ENCODE measurements at regions not wholly inside any gene's neighbourhood (a gene's known extent, or its start where the extent isn't known, plus 50 kb on each side); places are given as distances from the start of the nearest gene placed in this dataset.

DNA sequence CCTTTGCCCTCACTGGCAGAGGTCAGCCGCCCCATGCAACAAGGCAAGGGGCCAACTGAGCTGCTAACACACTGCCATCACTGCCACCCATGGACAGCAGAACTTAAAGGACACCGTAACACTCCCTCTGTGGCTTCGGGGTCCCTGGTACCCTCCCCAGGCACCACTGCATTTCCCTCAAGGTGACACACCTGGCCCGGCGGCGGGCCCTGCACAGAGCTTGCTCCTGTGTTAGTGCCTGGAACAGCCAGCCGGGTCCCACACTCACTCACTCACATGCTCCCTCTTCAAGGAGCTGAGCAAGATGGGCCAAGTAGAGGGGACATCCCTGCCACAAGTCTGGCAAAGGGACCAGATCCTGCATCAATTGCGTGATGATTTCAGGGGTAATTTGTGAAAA, 126.5 kb upstream of the SOX4 start:
- TF ChIP-seq, protein P1, sequence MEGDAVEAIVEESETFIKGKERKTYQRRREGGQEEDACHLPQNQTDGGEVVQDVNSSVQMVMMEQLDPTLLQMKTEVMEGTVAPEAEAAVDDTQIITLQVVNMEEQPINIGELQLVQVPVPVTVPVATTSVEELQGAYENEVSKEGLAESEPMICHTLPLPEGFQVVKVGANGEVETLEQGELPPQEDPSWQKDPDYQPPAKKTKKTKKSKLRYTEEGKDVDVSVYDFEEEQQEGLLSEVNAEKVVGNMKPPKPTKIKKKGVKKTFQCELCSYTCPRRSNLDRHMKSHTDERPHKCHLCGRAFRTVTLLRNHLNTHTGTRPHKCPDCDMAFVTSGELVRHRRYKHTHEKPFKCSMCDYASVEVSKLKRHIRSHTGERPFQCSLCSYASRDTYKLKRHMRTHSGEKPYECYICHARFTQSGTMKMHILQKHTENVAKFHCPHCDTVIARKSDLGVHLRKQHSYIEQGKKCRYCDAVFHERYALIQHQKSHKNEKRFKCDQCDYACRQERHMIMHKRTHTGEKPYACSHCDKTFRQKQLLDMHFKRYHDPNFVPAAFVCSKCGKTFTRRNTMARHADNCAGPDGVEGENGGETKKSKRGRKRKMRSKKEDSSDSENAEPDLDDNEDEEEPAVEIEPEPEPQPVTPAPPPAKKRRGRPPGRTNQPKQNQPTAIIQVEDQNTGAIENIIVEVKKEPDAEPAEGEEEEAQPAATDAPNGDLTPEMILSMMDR (IDR thresholded peaks at IDR 0.05): no peak

DNA sequence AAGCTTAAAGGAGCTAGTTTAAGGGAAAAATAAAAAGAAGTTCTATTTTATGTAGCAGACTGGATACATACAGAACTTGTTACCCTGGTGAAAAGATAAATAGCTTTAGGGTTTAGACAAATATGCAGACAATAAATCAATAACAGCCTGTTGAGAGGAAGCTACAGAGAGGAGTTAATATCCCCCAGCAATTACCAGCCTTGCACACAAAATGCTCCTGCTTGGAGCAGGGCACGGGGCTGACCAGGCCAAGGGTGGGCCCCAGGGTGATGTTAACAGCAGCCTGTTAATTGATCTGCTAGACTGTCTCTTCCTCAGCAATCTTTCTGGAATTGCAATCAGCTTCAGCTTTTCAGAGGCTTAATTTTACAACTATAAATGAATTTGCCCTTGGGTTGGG, 125.1 kb upstream of the SOX4 start:
- TF ChIP-seq, protein P1 (IDR thresholded peaks at IDR 0.05): no peak
- no peak overlapping the region for H3K27ac ChIP-seq
- DNase-seq (ENCODE audit: low spot score): no peak

More for the DNA sequence above, 126.5 kb upstream of the SOX4 start:
- Histone ChIP-seq H3K4me3 (no peak overlapping the region), H3K27ac (no peak overlapping the region)
- DNase-seq (ENCODE audit: low spot score): no peak

DNA sequence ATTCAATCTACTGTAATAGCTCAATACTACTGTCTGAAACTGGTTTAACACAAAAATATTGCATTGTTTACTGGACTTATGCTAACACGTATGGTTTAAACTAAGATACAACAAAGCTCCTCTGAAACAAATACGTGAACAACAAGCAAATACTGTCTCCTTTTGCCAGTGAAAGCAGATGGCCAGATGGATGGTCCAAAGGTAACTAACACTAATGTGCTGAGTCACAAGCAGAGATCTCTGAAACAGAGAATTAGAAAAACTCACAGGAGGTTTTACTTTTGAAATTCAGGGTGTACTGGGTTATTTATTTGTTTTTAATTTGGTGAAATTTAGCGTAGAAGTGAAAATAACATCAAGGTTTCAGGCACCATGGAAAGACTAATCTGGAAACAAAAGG, 124.3 kb upstream of the SOX4 start:
- no peak overlapping the region for H3K27ac ChIP-seq
- DNase-seq (ENCODE audit: low spot score): no peak
- TF ChIP-seq, protein P1 (IDR thresholded peaks at IDR 0.05): no peak
- H3K4me3 ChIP-seq: no peak overlapping the region

More for the DNA sequence above, 125.1 kb upstream of the SOX4 start:
- H3K4me3 ChIP-seq: no peak overlapping the region

DNA sequence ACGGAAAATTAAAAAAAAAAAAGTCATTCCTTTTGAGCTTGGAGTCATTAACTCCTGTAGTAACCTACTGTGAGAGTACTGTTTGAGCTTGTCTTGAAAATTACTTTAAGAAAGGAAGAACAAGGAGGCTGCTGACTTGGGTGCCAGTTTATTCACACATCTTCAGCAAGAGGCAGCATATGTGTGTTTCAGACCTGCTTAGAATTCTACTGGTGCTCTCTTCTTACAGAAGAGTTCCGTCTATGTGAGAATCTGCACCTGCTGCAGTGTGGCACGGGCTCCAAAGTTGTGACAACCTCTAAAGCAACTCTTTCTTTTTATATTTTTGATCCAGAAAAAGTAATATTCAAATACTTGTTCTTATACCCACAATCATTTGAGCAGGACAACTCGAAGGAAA, 117.4 kb upstream of the SOX4 start:
- TF ChIP-seq, protein P1 (IDR thresholded peaks at IDR 0.05): no peak

DNA sequence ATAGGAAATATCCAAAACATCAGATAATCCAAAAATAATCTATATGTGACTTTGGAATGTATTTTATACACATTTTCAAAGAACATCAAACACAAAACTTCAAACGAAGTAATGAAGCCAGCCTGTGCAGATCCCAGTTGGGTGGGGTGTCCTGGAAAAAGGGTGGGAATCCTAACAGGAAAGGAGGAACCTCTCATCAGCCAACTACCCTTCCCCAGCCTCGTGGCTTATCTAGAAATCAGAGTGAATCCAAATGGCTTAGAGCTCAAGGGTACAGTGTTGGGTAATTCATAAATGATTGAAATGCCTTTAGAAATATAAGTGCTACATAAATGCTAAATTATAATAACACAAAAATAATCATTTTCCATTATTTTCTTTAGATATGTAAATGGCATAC, 115.1 kb upstream of the SOX4 start:
- no peak for DNase-seq (ENCODE audit: low spot score)
- TF ChIP-seq, protein P1 (IDR thresholded peaks at IDR 0.05): no peak
- H3K27ac ChIP-seq: no peak overlapping the region
- no peak overlapping the region for H3K4me3 ChIP-seq

More for the DNA sequence above, 117.4 kb upstream of the SOX4 start:
- no peak for DNase-seq (ENCODE audit: low spot score)
- no peak overlapping the region for H3K27ac ChIP-seq
- H3K4me3 ChIP-seq: no peak overlapping the region

DNA sequence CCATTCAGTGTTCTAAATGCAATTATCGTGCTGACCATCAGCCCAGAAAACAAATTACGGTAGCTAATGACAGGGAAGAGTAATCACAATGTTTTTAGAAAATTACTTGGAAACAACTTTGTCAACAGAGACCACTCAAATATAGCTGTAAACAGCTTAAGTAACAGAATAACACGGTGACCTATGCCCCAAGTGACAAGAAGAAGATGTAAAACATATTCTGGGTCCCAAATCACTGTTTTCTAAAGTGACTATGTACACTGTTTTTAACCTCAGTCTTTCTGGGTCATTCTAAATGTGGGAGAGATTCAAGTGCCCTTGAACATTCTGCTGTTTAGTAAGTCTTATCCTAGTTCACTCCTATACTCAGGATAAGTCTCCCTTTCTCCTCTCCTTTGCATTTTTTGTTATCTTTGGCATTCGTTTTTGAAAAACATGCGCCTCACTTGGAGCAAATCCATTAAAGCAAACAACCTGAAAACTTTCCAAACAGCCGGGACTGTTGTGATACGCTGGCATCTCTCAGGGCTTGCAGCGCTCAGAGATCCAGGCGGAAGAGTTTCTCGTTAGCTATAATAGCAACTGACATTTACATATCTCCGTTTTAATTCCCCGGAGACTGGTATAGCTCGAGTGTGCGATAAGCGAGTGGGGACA, 114.5 kb upstream of the SOX4 start:
- TF ChIP-seq, protein P1 (IDR thresholded peaks at IDR 0.05): no peak
- Histone ChIP-seq H3K4me3 (peak overlapping the region; percentile 53), H3K27ac (no peak overlapping the region)
- DNase-seq (ENCODE audit: low spot score): no peak

DNA sequence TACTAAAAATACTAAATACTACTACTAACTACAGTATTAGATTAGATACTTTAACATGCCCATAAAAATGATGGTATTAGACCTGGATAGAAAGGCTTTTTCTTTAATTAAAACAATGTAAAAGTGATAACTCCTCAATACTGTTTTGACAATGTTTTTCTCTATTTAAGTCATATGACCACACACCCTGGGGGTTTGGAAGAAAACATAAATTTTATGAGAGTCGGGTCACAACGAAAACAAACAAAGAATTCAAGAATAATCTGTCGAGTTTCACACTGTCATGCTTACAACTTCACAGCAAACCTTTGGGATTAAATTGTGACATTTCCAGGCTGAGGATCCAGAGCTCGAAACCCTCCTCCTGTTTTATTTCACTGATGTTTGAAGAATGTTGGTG, 107.4 kb upstream of the SOX4 start:
- no peak overlapping the region for H3K27ac ChIP-seq
- DNase-seq (ENCODE audit: low spot score): no peak
- TF ChIP-seq, protein P1 (IDR thresholded peaks at IDR 0.05): no peak
- H3K4me3 ChIP-seq: no peak overlapping the region

All from coronary artery (tissue), 2 donors.